ENCODE measurements at regions not wholly inside any gene's neighbourhood (a gene's known extent, or its start where the extent isn't known, plus 50 kb on each side); places are given as distances from the start of the nearest gene placed in this dataset.

- TF ChIP-seq GATA3 (IDR thresholded peaks at IDR 0.05; ENCODE audit: low read depth, low read length), result no peak
- no peak for TF ChIP-seq GATA2 (IDR thresholded peaks at IDR 0.05; ENCODE audit: low read depth, low read length)
Observed at GRCh38 chr13:88125055-88125454, 453.9 kb downstream of the SLITRK5 start.

- TF ChIP-seq GATA3 (IDR thresholded peaks at IDR 0.05; ENCODE audit: low read depth, low read length) (no peak), GATA2 (IDR thresholded peaks at IDR 0.05; ENCODE audit: low read depth, low read length) (no peak)
Observed at GRCh38 chr13:88136098-88136790, 465.1 kb downstream of the SLITRK5 start.

- TF ChIP-seq GATA3 (IDR thresholded peaks at IDR 0.05; ENCODE audit: low read depth, low read length) (no peak), GATA2 (IDR thresholded peaks at IDR 0.05; ENCODE audit: low read depth, low read length) (no peak)
Observed at GRCh38 chr13:88142653-88143052, 471.5 kb downstream of the SLITRK5 start.

- TF ChIP-seq GATA3 (IDR thresholded peaks at IDR 0.05; ENCODE audit: low read depth, low read length), result no peak
- no peak for TF ChIP-seq GATA2 (IDR thresholded peaks at IDR 0.05; ENCODE audit: low read depth, low read length)
Observed at GRCh38 chr13:88144580-88144979, 473.4 kb downstream of the SLITRK5 start.

GRCh38 chr13:88153353-88153752 is 482.2 kb downstream of the SLITRK5 start:
- TF ChIP-seq GATA2 (IDR thresholded peaks at IDR 0.05; ENCODE audit: low read depth, low read length), result no peak
- TF ChIP-seq GATA3 (IDR thresholded peaks at IDR 0.05; ENCODE audit: low read depth, low read length), result no peak

- TF ChIP-seq GATA3 (IDR thresholded peaks at IDR 0.05; ENCODE audit: low read depth, low read length) (no peak), GATA2 (IDR thresholded peaks at IDR 0.05; ENCODE audit: low read depth, low read length) (no peak)
Observed at GRCh38 chr13:88154001-88154400, 482.8 kb downstream of the SLITRK5 start.

- no peak for TF ChIP-seq GATA3 (IDR thresholded peaks at IDR 0.05; ENCODE audit: low read depth, low read length)
- no peak for TF ChIP-seq GATA2 (IDR thresholded peaks at IDR 0.05; ENCODE audit: low read depth, low read length)
Observed at GRCh38 chr13:88162076-88162702, 491.0 kb downstream of the SLITRK5 start.

GRCh38 chr13:88176231-88176630 is 505.1 kb downstream of the SLITRK5 start:
- TF ChIP-seq GATA2 (IDR thresholded peaks at IDR 0.05; ENCODE audit: low read depth, low read length) (no peak), GATA3 (IDR thresholded peaks at IDR 0.05; ENCODE audit: low read depth, low read length) (no peak)

- no peak for TF ChIP-seq GATA2 (IDR thresholded peaks at IDR 0.05; ENCODE audit: low read depth, low read length)
- no peak for TF ChIP-seq GATA3 (IDR thresholded peaks at IDR 0.05; ENCODE audit: low read depth, low read length)
Observed at GRCh38 chr13:88183440-88183839, 512.3 kb downstream of the SLITRK5 start.

GRCh38 chr13:88188986-88189385 is 517.8 kb downstream of the SLITRK5 start:
- TF ChIP-seq GATA3 (IDR thresholded peaks at IDR 0.05; ENCODE audit: low read depth, low read length) (no peak), GATA2 (IDR thresholded peaks at IDR 0.05; ENCODE audit: low read depth, low read length) (no peak)

GRCh38 chr13:88189728-88190127 is 518.6 kb downstream of the SLITRK5 start:
- no peak for TF ChIP-seq GATA3 (IDR thresholded peaks at IDR 0.05; ENCODE audit: low read depth, low read length)
- TF ChIP-seq GATA2 (IDR thresholded peaks at IDR 0.05; ENCODE audit: low read depth, low read length), result no peak

- no peak for TF ChIP-seq GATA3 (IDR thresholded peaks at IDR 0.05; ENCODE audit: low read depth, low read length)
- no peak for TF ChIP-seq GATA2 (IDR thresholded peaks at IDR 0.05; ENCODE audit: low read depth, low read length)
Observed at GRCh38 chr13:88196106-88196505, 524.9 kb downstream of the SLITRK5 start.

GRCh38 chr13:88217372-88217771 is 546.2 kb downstream of the SLITRK5 start:
- TF ChIP-seq GATA3 (IDR thresholded peaks at IDR 0.05; ENCODE audit: low read depth, low read length) (no peak), GATA2 (IDR thresholded peaks at IDR 0.05; ENCODE audit: low read depth, low read length) (no peak)

- TF ChIP-seq GATA2 (IDR thresholded peaks at IDR 0.05; ENCODE audit: low read depth, low read length), result no peak
- no peak for TF ChIP-seq GATA3 (IDR thresholded peaks at IDR 0.05; ENCODE audit: low read depth, low read length)
Observed at GRCh38 chr13:88217883-88218282, 546.7 kb downstream of the SLITRK5 start.

- TF ChIP-seq GATA2 (IDR thresholded peaks at IDR 0.05; ENCODE audit: low read depth, low read length) (no peak), GATA3 (IDR thresholded peaks at IDR 0.05; ENCODE audit: low read depth, low read length) (no peak)
Observed at GRCh38 chr13:88223958-88224357, 552.8 kb downstream of the SLITRK5 start.

Data from SH-SY5Y (cell line).